Heart right ventricle (tissue), 16 donors: ENCODE measurements at regions not wholly inside any gene's neighbourhood (a gene's known extent, or its start where the extent isn't known, plus 50 kb on each side); places are given as distances from the start of the nearest gene placed in this dataset.

Source experiments
- ATAC-seq, 8 donors: fragments of 200-7000 bp; cut with Tn5 transposase; one replicate each; pipeline ENCODE4 v1.9.1; 2020; ENCODE audit warnings: mild to moderate bottlenecking in 8 of 8, moderate library complexity in 8 of 8, moderate number of reproducible peaks in 1 of 8
- DNase-seq, 2 donors: peaks; one replicate each; pipeline ENCODE4 v3.0.0-alpha.2; 2020
- H3K27ac ChIP-seq, 10 donors: fragments of 200-600 bp; sonication (generic) in 2 of 10; one replicate each; pipeline versions ENCODE4 v1.5.0 to v1.8.0; 2020 to 2022; ENCODE audit warnings: mild to moderate bottlenecking in 3 of 10
- H3K27me3 ChIP-seq, 7 donors: fragments of 200-600 bp; one replicate each; pipeline ENCODE4 v1.8.0; 2021 to 2022; ENCODE audit warnings: mild to moderate bottlenecking in 2 of 7
- H3K36me3 ChIP-seq, 9 donors: fragments of 200-600 bp; sonication (generic) in 1 of 9; one replicate each; pipeline versions ENCODE4 v1.5.0 to v1.8.0; 2020 to 2022; ENCODE audit warnings: mild to moderate bottlenecking in 2 of 9
- H3K4me1 ChIP-seq, 9 donors: fragments of 200-600 bp; sonication (generic) in 1 of 9; one replicate each; pipeline versions ENCODE4 v1.5.0 to v1.8.0; 2020 to 2022; ENCODE audit warnings: mild to moderate bottlenecking in 4 of 9
- H3K4me3 ChIP-seq, 10 donors: fragments of 200-600 bp; sonication (generic) in 2 of 10; one replicate each; pipeline versions ENCODE4 v1.5.0 to v1.8.0; 2020 to 2022; ENCODE audit warnings: mild to moderate bottlenecking in 7 of 10, moderate library complexity in 2 of 10
- H3K9me3 ChIP-seq, 11 donors: fragments of 200-600 bp in 10 of 11; sonication (generic) in 2 of 11; one replicate each; pipeline versions ENCODE4 v1.5.0 to v1.8.0; 2013 to 2022; ENCODE audit warnings: mild to moderate bottlenecking in 2 of 11, control low read depth in 1 of 11, moderate library complexity in 1 of 11
- CTCF ChIP-seq, 9 donors: fragments of 200-600 bp; sonication (generic) in 2 of 9; IDR thresholded peaks; one replicate each; pipeline versions ENCODE4 v1.5.0 to v1.8.0; 2021 to 2022; ENCODE audit warnings: antibody characterized with exemption in 9 of 9, mild to moderate bottlenecking in 5 of 9, moderate library complexity in 1 of 9
- WGBS, 2 donors: extraction: QIAGEN DNeasy Blood & Tissue Kit; methylation state at CpG; one replicate each; pipeline ENCODE4 v1.1.7; 2013; ENCODE audit warnings: inconsistent platforms in 1 of 2; 5-methylcytosine and 5-hydroxymethylcytosine counted together
- intact Hi-C, 10 donors: fragments of 100-400 bp; cut with DNase I; formaldehyde crosslinking; loops; one replicate each; pipeline versions ENCODE4 v1.11.1 to v1.14.2; 2022
- donor health status: Arrhythmogenic right ventricular cardiomyopathy.
- donor health status: ischemic (EF 13 %, LVEDD 7.1; RV severe dilation, severe dysfunction).
- donor health status: healthy with polysubstance abuse.
- donor health status: DM: no; HTN: yes; CAD: no.
- donor health status: DM: no; HTN: no; CAD: no.
- donor health status: ischemic (EF 25% LVEDD 6.9; RV normal size, moderate dysfunction).
- donor health status: ischemic (EF 25% LVEDD 5.7; RV mildly dilated, moderate dysfunction).
- donor health status: healthy.
- donor health status: DM: yes; HTN: yes; CAD: no.
- donor health status: Ischemic cardiomyopathy.
- donor health status: ischemic (EF 35%, LVEDD 5.7; RV mildly dilated, moderate dysfunction).
- donor health status: nonischemic (EF 11% LVEDD 7.7; RV severe dilation, severe dysfunction).
- donor health status: DM: yes; HTN: yes; CAD: no.
- donor health status: PGD.
- donor health status: ischemic (EF 29% LVEDD 5.4; RV normal size, mild dysfunction).
- donor health status: nonischemic (EF 23%, LVEDD 6.1; RV moderate dilation, normal function).

GRCh38 chr2:16561251-16561650, 104.4 kb downstream of the CYRIA start:
- DNase-seq (no peak), ATAC-seq (no peak)
- TF ChIP-seq CTCF (IDR thresholded peaks at IDR 0.05): no peak
- H3K36me3 ChIP-seq: peaks cover 0 to 100% (median 20%) of the 10 kb centered on the region in 9 donors
- no peaks in the 10 kb centered on the region for H3K9me3 ChIP-seq
- H3K27me3 ChIP-seq: no peaks in the 10 kb centered on the region
- H3K4me1 ChIP-seq: no peaks in the 10 kb centered on the region
- H3K27ac ChIP-seq: no peak overlapping the region
- intact Hi-C loops: loop anchor here in 1 of 10 donors (5.0 kb wide), 1 partner anchor 751 kb away; no protein-coding TSS in a partner anchor
- no peak overlapping the region for H3K4me3 ChIP-seq
- WGBS, 2 donors: 88 to 93% methylated on average over 6 of the region's 6 CpGs

GRCh38 chr2:16559278-16560067, 106.2 kb downstream of the CYRIA start:
- Histone ChIP-seq H3K36me3 (peaks cover 0 to 100% (median 14%) of the 10 kb centered on the region in 9 donors), H3K4me3 (no peak overlapping the region), H3K27ac (no peak overlapping the region), H3K4me1 (no peaks in the 10 kb centered on the region), H3K27me3 (no peaks in the 10 kb centered on the region), H3K9me3 (no peaks in the 10 kb centered on the region)
- ATAC-seq (peak in 2 of 8 donors; percentile 25 to 37), DNase-seq (no peak)
- intact Hi-C loops: loop anchor here in 3 of 10 donors (5.0 to 10.0 kb wide), 3 partner anchors 48 to 753 kb away; no protein-coding TSS in a partner anchor
- TF ChIP-seq CTCF (IDR thresholded peaks at IDR 0.05): no peak
- WGBS, 2 donors: 79 to 82% methylated on average over 7 of the region's 7 CpGs

GRCh38 chr2:16554060-16554583, 111.5 kb downstream of the CYRIA start:
- Histone ChIP-seq H3K4me3 (no peak overlapping the region), H3K9me3 (no peaks in the 10 kb centered on the region), H3K27me3 (no peaks in the 10 kb centered on the region), H3K27ac (no peak overlapping the region), H3K36me3 (peaks cover 0 to 89% (median 7%) of the 10 kb centered on the region in 9 donors), H3K4me1 (no peaks in the 10 kb centered on the region)
- intact Hi-C loops: loop anchor here in 8 of 10 donors (5.0 to 10.0 kb wide), 3 partner anchors 53 to 203 kb away; no protein-coding TSS in a partner anchor
- no peak for ATAC-seq
- DNase-seq: no peak
- TF ChIP-seq CTCF (IDR thresholded peaks at IDR 0.05): no peak

- DNase-seq: peak in 1 of 2 donors; percentile 16
- peaks cover 0 to 80% (median 4%) of the 10 kb centered on the region in 9 donors for H3K36me3 ChIP-seq
- no peaks in the 10 kb centered on the region for H3K4me1 ChIP-seq
- no peak overlapping the region for H3K4me3 ChIP-seq
- H3K9me3 ChIP-seq: no peaks in the 10 kb centered on the region
- H3K27me3 ChIP-seq: no peaks in the 10 kb centered on the region
- ATAC-seq: peak in 2 of 8 donors; percentile 12 to 22
- TF ChIP-seq CTCF (IDR thresholded peaks at IDR 0.05): peak; percentile 23 to 68 (median 61)
- H3K27ac ChIP-seq: no peak overlapping the region
- intact Hi-C loops: loop anchor here in 9 of 10 donors (1.0 to 10.0 kb wide), 7 partner anchors 54 to 204 kb away; no protein-coding TSS in a partner anchor
- 64 to 67% methylated on average over 4 of the region's 4 CpGs for WGBS, 2 donors
Measured at GRCh38 chr2:16553226-16553625, 112.4 kb downstream of the CYRIA start.
